Ishikawa (cell line): ENCODE measurements at regions not wholly inside any gene's neighbourhood (a gene's known extent, or its start where the extent isn't known, plus 50 kb on each side); places are given as distances from the start of the nearest gene placed in this dataset.

Source experiments
- CEBPB ChIP-seq: IDR thresholded peaks from 2 replicates; pipeline ENCODE4 v1.6.1; 2012
- CREB1 ChIP-seq: IDR thresholded peaks from 2 replicates; pipeline ENCODE4 v1.6.1; 2012; ENCODE audit warnings: low read depth
- EGR1 ChIP-seq: IDR thresholded peaks from 2 replicates; pipeline ENCODE4 v1.6.1; 2012
- EP300 ChIP-seq: IDR thresholded peaks from 2 replicates; pipeline ENCODE4 v1.6.1; 2012; ENCODE audit warnings: borderline replicate concordance
- FOXM1 ChIP-seq: IDR thresholded peaks from 2 replicates; pipeline ENCODE4 v1.6.1; 2012; ENCODE audit warnings: low read depth, borderline replicate concordance
- MAX ChIP-seq: IDR thresholded peaks from 2 replicates; pipeline ENCODE4 v1.6.1; 2012
- NFIC ChIP-seq: IDR thresholded peaks from 2 replicates; pipeline ENCODE4 v1.6.1; 2012
- RAD21 ChIP-seq: IDR thresholded peaks from 2 replicates; pipeline ENCODE4 v1.6.1; 2012; ENCODE audit warnings: low read depth
- REST ChIP-seq: IDR thresholded peaks from 2 replicates; pipeline ENCODE4 v1.6.1; 2012; ENCODE audit warnings: low read depth, mild to moderate bottlenecking
- TAF1 ChIP-seq: IDR thresholded peaks from 2 replicates; pipeline ENCODE4 v1.6.1; 2012; ENCODE audit warnings: low read depth, mild to moderate bottlenecking
- TCF12 ChIP-seq: IDR thresholded peaks from 2 replicates; pipeline ENCODE4 v1.6.1; 2012; ENCODE audit warnings: low read depth
- TEAD4 ChIP-seq: IDR thresholded peaks from 2 replicates; pipeline ENCODE4 v1.6.1; 2012
- USF1 ChIP-seq: IDR thresholded peaks from 2 replicates; pipeline ENCODE4 v1.6.1; 2012
- YY1 ChIP-seq: IDR thresholded peaks from 2 replicates; pipeline ENCODE4 v1.6.1; 2012; ENCODE audit warnings: low read depth
- ZBTB7A ChIP-seq: IDR thresholded peaks from 2 replicates; pipeline ENCODE4 v1.6.1; 2012; ENCODE audit warnings: low read depth

- TF ChIP-seq TCF12 (no peak), RAD21 (no peak), USF1 (no peak), YY1 (no peak), TEAD4 (no peak), CEBPB (no peak)
Observed at GRCh38 chr2:145721681-145722080, 1201.8 kb upstream of the ZEB2 start.

- TF ChIP-seq MAX (no peak), ZBTB7A (no peak), NFIC (no peak), EGR1 (no peak), YY1 (no peak), FOXM1 (no peak), USF1 (no peak)
Observed at GRCh38 chr2:145715601-145716000, 1195.7 kb upstream of the ZEB2 start.

- no peak for TF ChIP-seq USF1
- no peak for TF ChIP-seq NFIC
- TF ChIP-seq YY1 = no peak
- TF ChIP-seq TAF1 = no peak
- TF ChIP-seq CREB1 = no peak
- TF ChIP-seq CEBPB = no peak
- TF ChIP-seq EGR1 = no peak
- no peak for TF ChIP-seq REST
- no peak for TF ChIP-seq EP300
- no peak for TF ChIP-seq FOXM1
- no peak for TF ChIP-seq TCF12
- no peak for TF ChIP-seq MAX
- no peak for TF ChIP-seq TEAD4
- TF ChIP-seq ZBTB7A = no peak
- no peak for TF ChIP-seq RAD21
Observed at GRCh38 chr2:145710303-145710702, 1190.4 kb upstream of the ZEB2 start.

- no peak for TF ChIP-seq FOXM1
- TF ChIP-seq TAF1 = no peak
- no peak for TF ChIP-seq EGR1
- TF ChIP-seq CEBPB = no peak
- TF ChIP-seq TEAD4 = no peak
- TF ChIP-seq TCF12 = no peak
- no peak for TF ChIP-seq CREB1
- no peak for TF ChIP-seq YY1
- TF ChIP-seq REST = no peak
- no peak for TF ChIP-seq RAD21
- TF ChIP-seq USF1 = no peak
- TF ChIP-seq ZBTB7A = no peak
- no peak for TF ChIP-seq NFIC
- TF ChIP-seq EP300 = no peak
- TF ChIP-seq MAX = no peak
Observed at GRCh38 chr2:145702305-145702704, 1182.4 kb upstream of the ZEB2 start.

GRCh38 chr2:145692971-145693478 is 1173.1 kb upstream of the ZEB2 start:
- no peak for TF ChIP-seq YY1
- TF ChIP-seq TCF12 = no peak
- no peak for TF ChIP-seq RAD21
- no peak for TF ChIP-seq NFIC
- TF ChIP-seq EP300 = no peak
- no peak for TF ChIP-seq USF1
- no peak for TF ChIP-seq EGR1
